Fibroblast of lung (primary cell): ENCODE measurements at regions not wholly inside any gene's neighbourhood (a gene's known extent, or its start where the extent isn't known, plus 50 kb on each side); places are given as distances from the start of the nearest gene placed in this dataset.

ENCODE experiments used
- CTCF ChIP-seq, 2 donors: IDR thresholded peaks in 1 of 2; conservative IDR thresholded peaks in 1 of 2; 1 replicate in 1 of 2; 2 replicates in 1 of 2; pipeline ENCODE4 v1.5.1; 2011 to 2012; ENCODE audit warnings: low read length in 2 of 2, control low read depth in 1 of 2, inconsistent platforms in 1 of 2, low read depth in 1 of 2, mild to moderate bottlenecking in 1 of 2
- EZH2 ChIP-seq: IDR thresholded peaks from 2 replicates; pipeline ENCODE4 v1.5.1; 2012; ENCODE audit warnings: low read length, control low read depth, mild to moderate bottlenecking; ENCODE audit errors: missing control alignments

DNA sequence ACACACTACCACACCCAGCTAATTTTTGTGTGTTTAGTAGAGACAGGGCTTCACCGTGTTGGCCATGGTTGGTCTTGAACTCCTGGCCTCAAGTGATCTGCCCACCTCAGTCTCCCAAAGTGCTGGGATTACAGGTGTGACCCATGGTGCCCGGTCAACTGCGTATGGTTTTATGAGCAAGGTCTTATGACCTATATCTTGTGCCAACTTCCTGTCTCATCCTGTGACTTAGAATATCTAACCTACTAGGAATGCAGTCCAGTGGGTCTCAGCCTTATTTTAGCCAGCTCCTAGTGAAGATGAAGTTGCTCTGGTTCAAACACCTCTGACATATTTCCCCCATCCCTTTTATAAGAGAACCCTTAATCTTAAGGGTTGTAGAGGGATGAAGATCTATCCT is 66.1 kb upstream of the OR5AN1 start:
- TF ChIP-seq CTCF (conservative IDR thresholded peaks at IDR 0.05 in 1 of 2, IDR thresholded peaks at IDR 0.05 in 1 of 2; ENCODE audit: low read depth in 1 of 2, low read length in 2 of 2) = no peak
- TF ChIP-seq EZH2 = no peak
